ENCODE measurements at regions not wholly inside any gene's neighbourhood (a gene's known extent, or its start where the extent isn't known, plus 50 kb on each side); places are given as distances from the start of the nearest gene placed in this dataset.

- intact Hi-C loops (cut with DNase I), result no loop called here
- Histone ChIP-seq H3K4me3 (no peak overlapping the region), H3K4me1 (no peaks in the 10 kb centered on the region), H3K36me3 (no peaks in the 10 kb centered on the region), H3K9me3 (peaks cover 0 to 20% (median 8%) of the 10 kb centered on the region in 3 donors), H3K27me3 (no peaks in the 10 kb centered on the region), H3K27ac (no peak overlapping the region)
- no peak for DNase-seq
- 29 to 32% methylated on average over 8 of the region's 8 CpGs for WGBS, 2 donors
- TF ChIP-seq CTCF (IDR thresholded peaks at IDR 0.05), result no peak
- no peak for TF ChIP-seq POLR2A (IDR thresholded peaks at IDR 0.05)
These were observed 675.4 kb upstream of the AUTS2 start for GRCh38 chr7:68922850-68923249.

GRCh38 chr7:68925241-68925640 lies 673.0 kb upstream of the AUTS2 start:
- Histone ChIP-seq H3K4me1 (no peaks in the 10 kb centered on the region), H3K4me3 (no peak overlapping the region), H3K9me3 (peaks cover 0 to 20% (median 8%) of the 10 kb centered on the region in 3 donors), H3K27ac (no peak overlapping the region), H3K36me3 (no peaks in the 10 kb centered on the region), H3K27me3 (no peaks in the 10 kb centered on the region)
- DNase-seq, result no peak
- 85% methylated on average over 6 of the region's 6 CpGs for WGBS, 2 donors
- TF ChIP-seq CTCF (IDR thresholded peaks at IDR 0.05), result no peak
- TF ChIP-seq POLR2A (IDR thresholded peaks at IDR 0.05), result no peak
- intact Hi-C loops (cut with DNase I), result no loop called here

GRCh38 chr7:68929781-68930261 lies 668.5 kb upstream of the AUTS2 start:
- Histone ChIP-seq H3K27me3 (no peaks in the 10 kb centered on the region), H3K9me3 (no peaks in the 10 kb centered on the region), H3K36me3 (no peaks in the 10 kb centered on the region), H3K4me3 (no peak overlapping the region), H3K4me1 (no peaks in the 10 kb centered on the region), H3K27ac (no peak overlapping the region)
- DNase-seq, result no peak
- no peak for TF ChIP-seq POLR2A (IDR thresholded peaks at IDR 0.05)
- TF ChIP-seq CTCF (IDR thresholded peaks at IDR 0.05), result no peak
- intact Hi-C loops (cut with DNase I), result no loop called here
- 38 to 45% methylated on average over 6 of the region's 6 CpGs for WGBS, 2 donors

GRCh38 chr7:68936471-68937035 lies 661.7 kb upstream of the AUTS2 start:
- WGBS, 2 donors, result 69 to 79% methylated on average over 10 of the region's 10 CpGs

GRCh38 chr7:68938151-68938550 lies 660.1 kb upstream of the AUTS2 start:
- H3K27me3 ChIP-seq, result no peaks in the 10 kb centered on the region
- H3K27ac ChIP-seq, result no peak overlapping the region
- TF ChIP-seq POLR2A (IDR thresholded peaks at IDR 0.05) (no peak), CTCF (IDR thresholded peaks at IDR 0.05) (no peak)
- H3K9me3 ChIP-seq, result no peaks in the 10 kb centered on the region
- H3K4me3 ChIP-seq, result no peak overlapping the region
- no peak for DNase-seq
- H3K36me3 ChIP-seq, result no peaks in the 10 kb centered on the region
- intact Hi-C loops (cut with DNase I), result no loop called here
- no peaks in the 10 kb centered on the region for H3K4me1 ChIP-seq
- 36 to 71% methylated on average over 4 of the region's 4 CpGs for WGBS, 2 donors

More at GRCh38 chr7:68936471-68937035, 661.7 kb upstream of the AUTS2 start:
- Histone ChIP-seq H3K9me3 (no peaks in the 10 kb centered on the region), H3K4me3 (no peak overlapping the region), H3K27me3 (no peaks in the 10 kb centered on the region), H3K27ac (no peak overlapping the region), H3K36me3 (no peaks in the 10 kb centered on the region), H3K4me1 (no peaks in the 10 kb centered on the region)
- intact Hi-C loops (cut with DNase I), result no loop called here
- TF ChIP-seq POLR2A (IDR thresholded peaks at IDR 0.05) (no peak), CTCF (IDR thresholded peaks at IDR 0.05) (no peak)
- DNase-seq, result no peak
